K562 (cell line): ENCODE measurements at regions not wholly inside any gene's neighbourhood (a gene's known extent, or its start where the extent isn't known, plus 50 kb on each side); places are given as distances from the start of the nearest gene placed in this dataset.
A peak's percentile ranks its signal among the peaks of the same experiment; 100 is the strongest.

Experiments
- BRD9 ChIP-seq: fragments of 450-650 bp; IDR thresholded peaks from 2 replicates; pipeline ENCODE4 v1.6.1; 2018; ENCODE audit warnings: low read depth; ENCODE audit not compliant: partially characterized antibody
- ELK1 ChIP-seq: sonication (generic); formaldehyde crosslinking; IDR thresholded peaks from 2 replicates; pipeline ENCODE4 v1.8.1; 2022; ENCODE audit warnings: missing genetic modification reagents
- HDAC8 ChIP-seq: fragments of 450-650 bp; IDR thresholded peaks from 2 replicates; pipeline ENCODE4 v1.6.1; 2016; ENCODE audit warnings: mild to moderate bottlenecking, missing genetic modification characterization, moderate library complexity, missing compliant biosample characterization
- NCOA6 ChIP-seq: fragments of 450-650 bp; IDR thresholded peaks from 2 replicates; pipeline ENCODE4 v1.6.1; 2017; ENCODE audit warnings: mild to moderate bottlenecking
- PTTG1 ChIP-seq: fragments of 450-650 bp; IDR thresholded peaks from 2 replicates; pipeline ENCODE4 v1.6.1; 2016; ENCODE audit warnings: low read depth, mild to moderate bottlenecking, missing genetic modification characterization, missing compliant biosample characterization
- SNRNP70 ChIP-seq: fragments of 200-400 bp; formaldehyde crosslinking; optimal IDR thresholded peaks from 2 replicates; pipeline ENCODE3; 2017; ENCODE audit warnings: low read depth, low read length
- SRSF9 ChIP-seq: fragments of 200-400 bp; formaldehyde crosslinking; IDR thresholded peaks from 2 replicates; pipeline ENCODE4 v1.6.1; 2017; ENCODE audit warnings: low read depth, low read length, borderline replicate concordance
- ZNF398 ChIP-seq: fragments of 250-450 bp; sonication (Bioruptor Pico); IDR thresholded peaks from 2 replicates; pipeline ENCODE4 v1.8.0; 2021; ENCODE audit warnings: moderate library complexity, mild to moderate bottlenecking, inconsistent platforms
- ZNF436 ChIP-seq: fragments of 250-450, 450-650 bp; sonication (Bioruptor Pico); formaldehyde crosslinking; IDR thresholded peaks from 2 replicates; pipeline ENCODE4 v1.7.0; 2020; ENCODE audit warnings: mild to moderate bottlenecking
- ZNF699 ChIP-seq: fragments of 250-450 bp; sonication (Bioruptor Pico); IDR thresholded peaks from 2 replicates; pipeline ENCODE4 v1.8.0; 2021; ENCODE audit warnings: mild to moderate bottlenecking, moderate library complexity; ENCODE audit not compliant: insufficient replicate concordance
- TF ChIP-seq, protein P1 (sequence below), 2 experiments: fragments of 450-650 bp in 1 of 2; sonication (generic) in 1 of 2; formaldehyde crosslinking in 1 of 2; IDR thresholded peaks; 2 replicates each; pipeline versions ENCODE4 v1.7.1 to v1.9.0; 2016 to 2022; ENCODE audit warnings: inconsistent platforms in 1 of 2, mild to moderate bottlenecking in 1 of 2, missing genetic modification reagents in 1 of 2
- TF ChIP-seq, protein P2 (sequence below): fragments of 450-650 bp; IDR thresholded peaks from 2 replicates; pipeline ENCODE4 v1.6.1; 2016; ENCODE audit warnings: borderline replicate concordance

- TF ChIP-seq ZNF436 (CRISPR knock-in tag) = no peak
- TF ChIP-seq PTTG1 (tag) = peak; percentile 97
- no peak for TF ChIP-seq ZNF398 (CRISPR knock-in tag)
- TF ChIP-seq SNRNP70 = no peak
- peak; percentile 100 for TF ChIP-seq HDAC8 (tag)
- no peak for TF ChIP-seq NCOA6
- no peak for TF ChIP-seq ZNF699 (CRISPR knock-in tag)
- TF ChIP-seq, protein P1, sequence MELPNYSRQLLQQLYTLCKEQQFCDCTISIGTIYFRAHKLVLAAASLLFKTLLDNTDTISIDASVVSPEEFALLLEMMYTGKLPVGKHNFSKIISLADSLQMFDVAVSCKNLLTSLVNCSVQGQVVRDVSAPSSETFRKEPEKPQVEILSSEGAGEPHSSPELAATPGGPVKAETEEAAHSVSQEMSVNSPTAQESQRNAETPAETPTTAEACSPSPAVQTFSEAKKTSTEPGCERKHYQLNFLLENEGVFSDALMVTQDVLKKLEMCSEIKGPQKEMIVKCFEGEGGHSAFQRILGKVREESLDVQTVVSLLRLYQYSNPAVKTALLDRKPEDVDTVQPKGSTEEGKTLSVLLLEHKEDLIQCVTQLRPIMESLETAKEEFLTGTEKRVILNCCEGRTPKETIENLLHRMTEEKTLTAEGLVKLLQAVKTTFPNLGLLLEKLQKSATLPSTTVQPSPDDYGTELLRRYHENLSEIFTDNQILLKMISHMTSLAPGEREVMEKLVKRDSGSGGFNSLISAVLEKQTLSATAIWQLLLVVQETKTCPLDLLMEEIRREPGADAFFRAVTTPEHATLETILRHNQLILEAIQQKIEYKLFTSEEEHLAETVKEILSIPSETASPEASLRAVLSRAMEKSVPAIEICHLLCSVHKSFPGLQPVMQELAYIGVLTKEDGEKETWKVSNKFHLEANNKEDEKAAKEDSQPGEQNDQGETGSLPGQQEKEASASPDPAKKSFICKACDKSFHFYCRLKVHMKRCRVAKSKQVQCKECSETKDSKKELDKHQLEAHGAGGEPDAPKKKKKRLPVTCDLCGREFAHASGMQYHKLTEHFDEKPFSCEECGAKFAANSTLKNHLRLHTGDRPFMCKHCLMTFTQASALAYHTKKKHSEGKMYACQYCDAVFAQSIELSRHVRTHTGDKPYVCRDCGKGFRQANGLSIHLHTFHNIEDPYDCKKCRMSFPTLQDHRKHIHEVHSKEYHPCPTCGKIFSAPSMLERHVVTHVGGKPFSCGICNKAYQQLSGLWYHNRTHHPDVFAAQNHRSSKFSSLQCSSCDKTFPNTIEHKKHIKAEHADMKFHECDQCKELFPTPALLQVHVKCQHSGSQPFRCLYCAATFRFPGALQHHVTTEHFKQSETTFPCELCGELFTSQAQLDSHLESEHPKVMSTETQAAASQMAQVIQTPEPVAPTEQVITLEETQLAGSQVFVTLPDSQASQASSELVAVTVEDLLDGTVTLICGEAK (IDR thresholded peaks at IDR 0.05) = no peak
- TF ChIP-seq, protein P1 (CRISPR knock-in tag; IDR thresholded peaks at IDR 0.05) = no peak
- no peak for TF ChIP-seq SRSF9
- TF ChIP-seq BRD9 = no peak
- TF ChIP-seq, protein P2, sequence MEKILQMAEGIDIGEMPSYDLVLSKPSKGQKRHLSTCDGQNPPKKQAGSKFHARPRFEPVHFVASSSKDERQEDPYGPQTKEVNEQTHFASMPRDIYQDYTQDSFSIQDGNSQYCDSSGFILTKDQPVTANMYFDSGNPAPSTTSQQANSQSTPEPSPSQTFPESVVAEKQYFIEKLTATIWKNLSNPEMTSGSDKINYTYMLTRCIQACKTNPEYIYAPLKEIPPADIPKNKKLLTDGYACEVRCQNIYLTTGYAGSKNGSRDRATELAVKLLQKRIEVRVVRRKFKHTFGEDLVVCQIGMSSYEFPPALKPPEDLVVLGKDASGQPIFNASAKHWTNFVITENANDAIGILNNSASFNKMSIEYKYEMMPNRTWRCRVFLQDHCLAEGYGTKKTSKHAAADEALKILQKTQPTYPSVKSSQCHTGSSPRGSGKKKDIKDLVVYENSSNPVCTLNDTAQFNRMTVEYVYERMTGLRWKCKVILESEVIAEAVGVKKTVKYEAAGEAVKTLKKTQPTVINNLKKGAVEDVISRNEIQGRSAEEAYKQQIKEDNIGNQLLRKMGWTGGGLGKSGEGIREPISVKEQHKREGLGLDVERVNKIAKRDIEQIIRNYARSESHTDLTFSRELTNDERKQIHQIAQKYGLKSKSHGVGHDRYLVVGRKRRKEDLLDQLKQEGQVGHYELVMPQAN = no peak
- TF ChIP-seq ELK1 (CRISPR knock-in tag) = no peak
Measured at GRCh38 chr1:181173761-181174447, 85.4 kb downstream of the IER5 start (continued).
